ENCODE measurements at regions not wholly inside any gene's neighbourhood (a gene's known extent, or its start where the extent isn't known, plus 50 kb on each side); places are given as distances from the start of the nearest gene placed in this dataset.
"Not testable (repeated sequence)": the region's sequence is repeated elsewhere in the genome, so short reads cannot be mapped to it uniquely, and the experiment has no call there.

DNA sequence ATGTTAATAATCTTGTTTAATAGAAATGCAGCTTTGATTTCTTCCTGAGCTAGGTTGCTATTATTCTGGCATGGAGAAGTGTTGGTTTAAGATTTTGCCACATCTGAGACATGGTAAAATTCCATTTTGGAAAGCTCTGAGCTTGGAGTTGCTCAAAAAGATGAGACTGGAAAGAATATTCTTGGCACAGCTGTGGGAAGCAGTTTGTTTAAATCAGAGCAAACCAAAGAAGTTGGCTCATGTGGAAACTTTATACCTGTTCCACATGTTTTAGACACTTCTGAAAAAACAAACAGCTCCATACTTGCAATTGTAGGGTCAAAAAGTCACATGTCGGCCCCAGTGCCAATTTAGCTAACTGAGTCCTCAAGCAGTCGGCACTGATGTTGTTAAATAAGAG lies 116.6 kb downstream of the SLC4A3 start:
- no peak for DNase-seq (ENCODE audit: low spot score in 2 of 2)
- 64 to 74% methylated on average over 2 of the region's 2 CpGs for WGBS, 2 donors
- H3K4me1 ChIP-seq: no peaks in the 10 kb centered on the region
- no peaks in the 10 kb centered on the region for H3K27me3 ChIP-seq
- TF ChIP-seq, protein P1, sequence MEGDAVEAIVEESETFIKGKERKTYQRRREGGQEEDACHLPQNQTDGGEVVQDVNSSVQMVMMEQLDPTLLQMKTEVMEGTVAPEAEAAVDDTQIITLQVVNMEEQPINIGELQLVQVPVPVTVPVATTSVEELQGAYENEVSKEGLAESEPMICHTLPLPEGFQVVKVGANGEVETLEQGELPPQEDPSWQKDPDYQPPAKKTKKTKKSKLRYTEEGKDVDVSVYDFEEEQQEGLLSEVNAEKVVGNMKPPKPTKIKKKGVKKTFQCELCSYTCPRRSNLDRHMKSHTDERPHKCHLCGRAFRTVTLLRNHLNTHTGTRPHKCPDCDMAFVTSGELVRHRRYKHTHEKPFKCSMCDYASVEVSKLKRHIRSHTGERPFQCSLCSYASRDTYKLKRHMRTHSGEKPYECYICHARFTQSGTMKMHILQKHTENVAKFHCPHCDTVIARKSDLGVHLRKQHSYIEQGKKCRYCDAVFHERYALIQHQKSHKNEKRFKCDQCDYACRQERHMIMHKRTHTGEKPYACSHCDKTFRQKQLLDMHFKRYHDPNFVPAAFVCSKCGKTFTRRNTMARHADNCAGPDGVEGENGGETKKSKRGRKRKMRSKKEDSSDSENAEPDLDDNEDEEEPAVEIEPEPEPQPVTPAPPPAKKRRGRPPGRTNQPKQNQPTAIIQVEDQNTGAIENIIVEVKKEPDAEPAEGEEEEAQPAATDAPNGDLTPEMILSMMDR (IDR thresholded peaks at IDR 0.05): no peak
- no peak for TF ChIP-seq POLR2A (IDR thresholded peaks at IDR 0.05)
- TF ChIP-seq EP300 (IDR thresholded peaks at IDR 0.05): no peak
- H3K27ac ChIP-seq: no peak overlapping the region
- H3K9me3 ChIP-seq: no peaks in the 10 kb centered on the region
- H3K4me3 ChIP-seq: no peak overlapping the region
- no peaks in the 10 kb centered on the region for H3K36me3 ChIP-seq

DNA sequence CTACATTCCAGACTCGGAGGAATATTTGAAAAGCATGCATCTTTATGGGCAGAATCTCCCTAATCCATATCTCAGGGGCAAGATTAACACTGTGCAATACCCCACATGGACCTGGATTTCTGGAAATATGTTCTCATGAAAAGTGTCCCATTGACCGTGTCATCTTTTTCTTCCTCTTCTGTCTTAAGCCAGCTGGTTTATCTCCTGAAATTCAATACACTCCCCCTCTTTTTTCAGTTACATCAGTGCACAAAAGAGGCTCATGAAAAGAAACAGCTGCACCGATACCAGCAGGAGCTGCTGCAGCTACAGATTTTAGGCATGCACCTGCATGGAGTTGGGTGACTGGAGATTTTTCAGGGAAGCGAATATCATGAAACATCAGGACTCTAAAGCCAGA lies 117.2 kb downstream of the SLC4A3 start:
- WGBS, 2 donors: 59 to 65% methylated on average over 4 of the region's 4 CpGs

DNA sequence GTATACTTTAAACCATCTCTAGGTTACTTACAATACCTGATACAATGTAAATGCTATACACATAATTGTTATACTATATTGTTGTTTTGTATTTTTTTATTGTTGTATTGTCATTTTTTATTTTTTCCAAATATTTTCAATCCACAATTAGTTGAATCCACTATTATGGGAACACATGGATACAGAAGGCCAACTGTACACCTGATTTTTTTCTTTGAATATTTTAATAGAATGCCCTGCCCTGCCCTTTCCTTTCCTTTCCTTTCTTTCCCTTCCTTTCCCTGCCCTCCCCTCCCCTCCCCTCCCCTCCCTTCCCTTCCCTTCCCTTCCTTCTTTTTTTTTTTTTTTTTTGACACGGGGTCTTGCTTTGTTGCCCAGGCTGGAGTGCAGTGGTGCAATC lies 120.2 kb downstream of the SLC4A3 start:
- TF ChIP-seq POLR2A (IDR thresholded peaks at IDR 0.05) (no peak), EP300 (IDR thresholded peaks at IDR 0.05) (no peak)
- TF ChIP-seq, protein P1 (IDR thresholded peaks at IDR 0.05): no peak
- WGBS, 2 donors: 94 to 100% methylated on average over 1 of the region's 1 CpG
- no peak overlapping the region for H3K4me3 ChIP-seq

More for the DNA sequence above, 117.2 kb downstream of the SLC4A3 start:
- Histone ChIP-seq H3K36me3 (no peaks in the 10 kb centered on the region), H3K27ac (no peak overlapping the region), H3K4me3 (no peak overlapping the region), H3K9me3 (no peaks in the 10 kb centered on the region), H3K4me1 (no peaks in the 10 kb centered on the region), H3K27me3 (no peaks in the 10 kb centered on the region)
- no peak for TF ChIP-seq EP300 (IDR thresholded peaks at IDR 0.05)
- TF ChIP-seq, protein P1 (IDR thresholded peaks at IDR 0.05): no peak
- no peak for TF ChIP-seq POLR2A (IDR thresholded peaks at IDR 0.05)
- no peak for DNase-seq (ENCODE audit: low spot score in 2 of 2)

DNA sequence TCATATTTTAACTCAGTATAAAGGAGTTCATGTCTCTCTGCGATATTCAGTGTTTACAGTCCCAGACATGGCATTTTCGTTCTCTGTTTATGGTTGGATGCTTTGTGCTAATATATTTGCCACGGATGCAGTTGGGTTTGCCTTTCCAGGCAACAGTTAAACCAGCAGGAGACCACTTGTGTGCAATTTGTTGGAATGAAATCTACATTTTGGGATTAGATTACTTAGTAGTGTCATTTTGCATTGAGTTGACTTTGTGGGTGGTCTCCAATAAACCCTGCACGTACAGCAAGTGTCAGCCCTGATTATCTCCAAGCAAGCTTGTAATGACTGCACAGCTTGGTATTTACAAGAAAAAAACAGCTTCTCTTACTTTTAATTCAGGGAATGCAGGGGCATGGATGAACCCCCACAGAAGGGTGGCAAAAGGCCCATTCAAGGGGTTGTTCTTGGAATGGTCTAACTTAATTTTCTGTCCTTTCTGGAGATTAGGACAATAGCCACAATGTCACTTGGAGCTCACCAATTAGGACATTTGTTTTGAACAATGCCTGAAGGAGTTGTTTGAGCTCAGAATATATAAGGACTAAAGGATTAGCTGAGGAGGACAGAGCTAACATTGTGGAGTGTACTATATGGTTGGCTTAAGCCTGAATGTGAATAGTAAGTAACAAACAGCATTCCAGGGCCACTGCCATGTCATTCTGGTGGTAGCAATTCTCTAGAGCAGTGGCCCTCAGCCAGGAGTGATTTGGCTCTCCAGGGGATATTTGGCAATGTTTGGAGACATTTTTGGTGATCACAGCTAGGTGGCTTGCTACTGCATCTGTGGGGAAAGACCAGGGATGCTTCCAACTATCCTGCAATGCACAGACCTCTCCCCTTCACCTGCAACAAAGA lies 121.5 kb downstream of the SLC4A3 start:
- Histone ChIP-seq H3K9me3 (no peaks in the 10 kb centered on the region), H3K27ac (no peak overlapping the region), H3K36me3 (no peaks in the 10 kb centered on the region), H3K27me3 (no peaks in the 10 kb centered on the region), H3K4me1 (no peaks in the 10 kb centered on the region), H3K4me3 (no peak overlapping the region)
- TF ChIP-seq, protein P1 (IDR thresholded peaks at IDR 0.05): no peak
- TF ChIP-seq POLR2A (IDR thresholded peaks at IDR 0.05) (no peak), EP300 (IDR thresholded peaks at IDR 0.05) (no peak)
- 57 to 61% methylated on average over 4 of the region's 4 CpGs for WGBS, 2 donors
- DNase-seq (ENCODE audit: low spot score in 2 of 2): no peak

More for the DNA sequence above, 120.2 kb downstream of the SLC4A3 start:
- no peaks in the 10 kb centered on the region for H3K36me3 ChIP-seq
- H3K27me3 ChIP-seq: no peaks in the 10 kb centered on the region
- no peaks in the 10 kb centered on the region for H3K9me3 ChIP-seq
- H3K27ac ChIP-seq: no peak overlapping the region
- no peak for DNase-seq (ENCODE audit: low spot score in 2 of 2)
- H3K4me1 ChIP-seq: no peaks in the 10 kb centered on the region

DNA sequence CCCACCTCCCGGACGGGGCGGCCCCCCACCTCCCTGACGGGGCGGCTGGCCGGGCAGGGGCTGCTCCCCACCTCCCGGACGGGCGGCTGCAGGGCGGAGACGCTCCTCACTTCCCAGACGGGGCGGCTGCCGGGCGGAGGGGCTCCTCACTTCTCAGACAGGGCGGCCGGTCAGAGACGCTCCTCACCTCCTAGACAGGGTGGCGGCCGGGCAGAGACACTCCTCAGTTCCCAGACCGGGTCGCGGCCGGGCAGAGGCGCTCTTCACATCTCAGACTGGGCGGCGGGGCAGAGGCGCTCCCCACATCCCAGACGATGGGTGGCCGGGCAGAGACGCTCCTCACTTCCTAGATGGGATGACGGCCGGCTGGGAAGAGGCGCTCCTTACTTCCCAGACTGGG lies 123.7 kb downstream of the SLC4A3 start:
- 92 to 93% methylated on average over 17 to 26 of the region's 34 CpGs for WGBS, 2 donors

More for the DNA sequence above, 123.7 kb downstream of the SLC4A3 start:
- not testable (repeated sequence) for H3K27me3 ChIP-seq; DNase-seq (ENCODE audit: low spot score in 2 of 2); H3K9me3 ChIP-seq; H3K4me1 ChIP-seq; H3K4me3 ChIP-seq; H3K27ac ChIP-seq; H3K36me3 ChIP-seq
